ENCODE measurements at regions not wholly inside any gene's neighbourhood (a gene's known extent, or its start where the extent isn't known, plus 50 kb on each side); places are given as distances from the start of the nearest gene placed in this dataset.

DNA sequence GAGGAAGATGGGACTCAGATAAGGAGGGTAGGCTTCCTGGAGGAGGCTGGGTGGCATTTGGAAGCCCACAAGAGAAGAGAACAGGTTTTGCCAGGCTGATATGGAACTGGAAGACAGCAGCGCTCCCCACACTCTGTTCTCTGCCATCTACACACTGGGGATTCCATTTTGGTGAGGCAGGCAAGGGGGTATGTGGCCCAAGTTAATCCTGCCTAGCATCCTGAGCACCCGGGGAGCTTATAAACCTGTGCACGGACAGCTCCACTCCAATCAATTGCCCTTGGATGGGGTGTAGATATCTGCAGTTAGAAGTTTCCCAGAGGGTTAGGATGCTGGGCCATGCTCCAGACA is 158.8 kb downstream of the MACROH2A1 start:
- H3K4me1 ChIP-seq: peaks cover 0 to 41% of the 10 kb centered on the region in 2 donors
- TF ChIP-seq, protein P1, sequence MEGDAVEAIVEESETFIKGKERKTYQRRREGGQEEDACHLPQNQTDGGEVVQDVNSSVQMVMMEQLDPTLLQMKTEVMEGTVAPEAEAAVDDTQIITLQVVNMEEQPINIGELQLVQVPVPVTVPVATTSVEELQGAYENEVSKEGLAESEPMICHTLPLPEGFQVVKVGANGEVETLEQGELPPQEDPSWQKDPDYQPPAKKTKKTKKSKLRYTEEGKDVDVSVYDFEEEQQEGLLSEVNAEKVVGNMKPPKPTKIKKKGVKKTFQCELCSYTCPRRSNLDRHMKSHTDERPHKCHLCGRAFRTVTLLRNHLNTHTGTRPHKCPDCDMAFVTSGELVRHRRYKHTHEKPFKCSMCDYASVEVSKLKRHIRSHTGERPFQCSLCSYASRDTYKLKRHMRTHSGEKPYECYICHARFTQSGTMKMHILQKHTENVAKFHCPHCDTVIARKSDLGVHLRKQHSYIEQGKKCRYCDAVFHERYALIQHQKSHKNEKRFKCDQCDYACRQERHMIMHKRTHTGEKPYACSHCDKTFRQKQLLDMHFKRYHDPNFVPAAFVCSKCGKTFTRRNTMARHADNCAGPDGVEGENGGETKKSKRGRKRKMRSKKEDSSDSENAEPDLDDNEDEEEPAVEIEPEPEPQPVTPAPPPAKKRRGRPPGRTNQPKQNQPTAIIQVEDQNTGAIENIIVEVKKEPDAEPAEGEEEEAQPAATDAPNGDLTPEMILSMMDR (IDR thresholded peaks at IDR 0.05): no peak
- no peaks in the 10 kb centered on the region for H3K9me3 ChIP-seq

DNA sequence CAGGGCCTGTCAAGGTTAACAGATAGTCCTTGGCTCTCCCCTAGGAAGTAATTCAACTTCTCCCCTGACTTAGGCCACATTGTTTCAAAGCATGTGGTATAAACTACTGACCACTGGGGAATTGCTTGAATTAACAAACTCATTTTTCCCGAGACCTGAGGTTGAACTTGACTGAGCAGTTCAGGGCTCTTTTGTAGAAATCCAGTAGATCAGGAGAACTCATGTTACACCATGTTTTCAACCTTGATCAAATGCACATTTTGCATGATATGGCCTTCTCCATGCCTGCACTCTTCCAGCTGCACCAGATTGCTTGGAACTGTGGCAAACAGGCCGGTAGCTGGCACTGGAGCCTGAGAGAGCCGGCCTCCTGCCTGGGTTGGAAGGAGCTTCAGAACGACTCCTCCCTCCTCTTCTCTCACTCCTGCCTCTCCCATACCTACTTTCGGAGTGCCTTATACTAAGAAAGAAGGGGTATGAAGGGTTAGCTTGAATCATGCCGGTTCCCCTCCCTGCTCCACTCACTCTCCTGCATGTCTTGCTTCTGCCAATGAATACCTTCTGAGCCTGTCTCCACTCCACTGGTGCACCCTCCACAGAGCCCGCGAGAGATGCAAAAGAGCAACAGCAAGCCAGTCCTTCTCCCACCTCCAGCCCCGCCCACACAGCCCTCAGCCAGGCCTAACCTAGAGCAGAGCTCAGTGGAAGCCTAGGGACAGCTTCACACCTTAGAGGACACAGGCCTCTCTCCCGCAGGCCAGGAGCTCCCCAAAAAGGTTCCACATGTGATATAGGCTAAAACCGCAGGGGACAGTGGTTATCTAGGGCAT is 159.4 kb downstream of the MACROH2A1 start:
- Histone ChIP-seq H3K27ac (no peak overlapping the region), H3K4me1 (peaks cover 0 to 40% of the 10 kb centered on the region in 2 donors), H3K36me3 (no peaks in the 10 kb centered on the region), H3K4me3 (no peak overlapping the region), H3K9me3 (no peaks in the 10 kb centered on the region), H3K27me3 (no peaks in the 10 kb centered on the region)
- TF ChIP-seq, protein P1 (IDR thresholded peaks at IDR 0.05): no peak
- peak; percentile 42 for DNase-seq (ENCODE audit: low spot score)

More for the DNA sequence above, 158.8 kb downstream of the MACROH2A1 start:
- Histone ChIP-seq H3K27me3 (no peaks in the 10 kb centered on the region), H3K27ac (no peak overlapping the region), H3K4me3 (no peak overlapping the region), H3K36me3 (no peaks in the 10 kb centered on the region)
- DNase-seq (ENCODE audit: low spot score): peak; percentile 43

- H3K27me3 ChIP-seq: no peaks in the 10 kb centered on the region
- no peak overlapping the region for H3K4me3 ChIP-seq
- H3K4me1 ChIP-seq: peaks cover 0 to 34% of the 10 kb centered on the region in 2 donors
- H3K27ac ChIP-seq: no peak overlapping the region
- peak; percentile 16 for DNase-seq (ENCODE audit: low spot score)
- TF ChIP-seq, protein P1 (IDR thresholded peaks at IDR 0.05): no peak
- H3K36me3 ChIP-seq: no peaks in the 10 kb centered on the region
- no peaks in the 10 kb centered on the region for H3K9me3 ChIP-seq
Measured at GRCh38 chr5:135238622-135239452, 160.2 kb downstream of the MACROH2A1 start.

DNA sequence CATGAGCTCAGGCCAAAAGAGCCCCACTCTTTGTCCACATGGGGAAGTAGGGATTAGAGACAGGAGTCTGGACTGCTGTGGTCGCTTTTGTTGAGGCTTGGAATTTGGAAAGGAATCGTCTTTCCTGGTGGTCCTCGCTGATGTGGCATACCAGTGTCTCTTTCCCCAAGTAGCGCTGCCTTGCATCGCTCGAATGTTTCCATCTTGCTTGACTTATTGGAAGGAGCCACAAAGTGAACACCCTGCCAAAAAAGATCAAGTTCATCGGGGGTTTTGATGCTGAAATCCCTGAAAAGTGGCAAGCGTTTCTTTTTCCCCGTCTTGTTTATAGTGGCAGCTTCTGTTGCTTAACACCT is 161.3 kb downstream of the MACROH2A1 start:
- TF ChIP-seq, protein P1 (IDR thresholded peaks at IDR 0.05): no peak
- Histone ChIP-seq H3K9me3 (no peaks in the 10 kb centered on the region), H3K27me3 (no peaks in the 10 kb centered on the region), H3K36me3 (no peaks in the 10 kb centered on the region), H3K4me3 (no peak overlapping the region), H3K27ac (no peak overlapping the region), H3K4me1 (peaks cover 0 to 28% of the 10 kb centered on the region in 2 donors)
- no peak for DNase-seq (ENCODE audit: low spot score)

- DNase-seq (ENCODE audit: low spot score): peak; percentile 54
- Histone ChIP-seq H3K27ac (no peak overlapping the region), H3K27me3 (no peaks in the 10 kb centered on the region), H3K4me1 (peaks cover 0 to 22% of the 10 kb centered on the region in 2 donors), H3K9me3 (no peaks in the 10 kb centered on the region), H3K4me3 (no peak overlapping the region), H3K36me3 (no peaks in the 10 kb centered on the region)
- TF ChIP-seq, protein P1 (IDR thresholded peaks at IDR 0.05): no peak
Measured at GRCh38 chr5:135236908-135237747, 161.9 kb downstream of the MACROH2A1 start.

Measured in right atrium auricular region (tissue), 2 donors.